DMS153 (cell line): ENCODE measurements at regions not wholly inside any gene's neighbourhood (a gene's known extent, or its start where the extent isn't known, plus 50 kb on each side); places are given as distances from the start of the nearest gene placed in this dataset.

Experiments
- DNase-seq: peaks from one replicate; lab custom pipeline; 2025; lab: John Stamatoyannopoulos, UW

DNA sequence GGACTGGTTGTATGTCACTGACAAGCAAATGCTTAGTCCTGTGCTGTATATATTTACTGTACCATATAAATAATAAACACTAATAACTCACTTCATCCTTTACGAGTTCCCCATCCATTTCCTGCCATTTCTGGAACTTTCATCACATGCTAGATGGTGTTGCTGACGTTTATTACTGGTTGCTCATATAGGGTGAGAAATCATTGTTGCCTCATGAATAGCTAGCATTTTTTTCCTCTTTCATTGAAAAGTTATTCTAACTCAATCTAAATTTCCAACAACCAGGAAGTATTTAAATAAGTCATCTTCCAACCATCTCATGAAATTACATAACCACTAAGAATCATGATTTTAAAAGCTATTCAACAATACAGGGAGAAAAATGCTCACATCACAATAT lies 88.6 kb upstream of the RCN1 start:
- no peak for DNase-seq

- DNase-seq, result no peak
These were observed 92.9 kb upstream of the RCN1 start for GRCh38 chr11:31997955-31998354.

GRCh38 chr11:31996159-31996881 lies 94.6 kb upstream of the RCN1 start:
- DNase-seq, result no peak

DNA sequence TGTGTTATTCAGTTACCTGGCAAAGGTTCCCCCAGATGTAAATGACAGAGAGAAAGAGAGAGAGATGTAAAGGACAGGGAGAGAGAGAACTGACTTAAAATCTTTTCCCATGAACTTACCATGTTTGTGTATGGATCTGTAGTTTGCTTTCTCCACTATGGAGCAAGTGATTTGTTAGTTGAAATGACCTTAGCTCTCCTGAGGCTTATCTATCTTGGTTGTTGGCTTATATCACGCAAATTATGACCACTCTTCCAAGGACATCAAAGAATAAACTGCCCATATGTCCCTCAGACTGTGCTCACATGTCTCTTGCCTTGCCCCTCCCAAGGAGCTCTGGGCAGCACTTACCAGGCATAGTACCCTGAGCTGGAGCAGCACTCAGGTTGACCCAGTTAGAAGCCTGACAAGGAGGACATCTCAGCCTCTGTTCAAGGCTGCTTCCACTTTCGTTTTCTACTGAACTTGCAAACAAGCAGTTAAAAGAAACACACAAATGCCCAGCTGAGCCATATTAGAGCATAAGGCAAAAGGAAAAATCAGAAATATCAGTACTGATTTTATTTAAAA lies 95.3 kb upstream of the RCN1 start:
- no peak for DNase-seq

DNA sequence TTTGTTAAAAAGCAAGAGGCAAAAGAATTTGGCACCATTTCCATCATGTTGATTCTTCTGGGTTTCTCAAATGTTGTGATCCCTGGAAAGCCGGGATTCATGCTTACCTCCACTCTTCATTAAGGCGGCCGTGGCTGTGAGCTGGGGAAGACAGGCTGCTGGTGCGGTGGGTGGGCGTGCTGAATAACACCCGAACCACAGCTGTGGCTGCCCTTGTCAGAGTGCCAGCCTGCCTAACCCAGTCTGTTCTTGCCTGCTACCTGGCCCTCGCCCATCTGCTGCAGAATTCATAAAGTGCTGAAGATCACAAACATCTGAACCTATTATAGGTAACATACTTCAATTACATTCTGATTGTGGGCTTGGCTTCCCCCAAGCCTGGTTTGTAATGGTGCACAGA lies 95.8 kb upstream of the RCN1 start:
- DNase-seq, result no peak

DNA sequence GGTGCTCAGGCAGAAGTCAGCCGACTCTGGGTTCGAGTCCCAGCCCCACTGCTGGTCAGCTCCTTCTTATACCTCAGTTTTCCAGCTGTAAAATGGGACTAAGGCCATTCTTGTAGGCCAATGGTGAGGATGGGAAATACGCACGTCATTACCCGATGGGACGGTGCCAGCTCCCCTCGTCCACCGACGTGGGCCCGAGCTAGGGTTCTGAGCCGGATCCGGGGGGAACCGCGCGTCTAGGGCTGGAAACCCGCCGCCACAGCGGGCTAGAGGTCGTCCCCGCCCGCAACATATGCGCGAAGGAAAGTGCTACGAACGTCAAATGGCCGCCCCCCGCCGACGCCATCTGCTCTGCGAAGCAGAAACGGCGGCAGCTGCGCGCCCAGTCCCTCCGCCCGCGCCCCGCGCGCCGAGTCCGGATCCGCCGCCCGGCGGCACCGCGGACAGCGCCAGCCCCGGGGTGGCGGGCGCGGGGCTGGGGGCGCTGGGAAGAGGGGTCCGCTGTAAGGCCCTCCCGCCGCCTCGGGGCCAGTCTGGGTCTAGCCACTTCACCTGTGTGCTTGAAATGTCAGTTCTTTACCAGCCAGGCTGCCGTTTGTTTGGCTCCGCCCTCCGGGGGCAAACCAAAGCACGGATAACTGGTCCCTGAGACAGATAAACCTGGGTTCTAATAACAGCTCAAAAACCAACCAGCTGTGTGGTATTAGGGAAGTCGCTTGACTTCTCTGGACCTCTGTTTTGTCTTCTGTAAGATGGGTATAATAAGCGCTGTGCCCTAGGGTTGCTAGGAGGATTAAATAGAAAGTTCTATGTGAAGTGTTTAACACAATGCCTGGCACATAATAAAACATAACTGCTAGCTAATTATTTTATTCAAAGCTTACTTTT lies 103.5 kb upstream of the RCN1 start:
- no peak for DNase-seq

DNA sequence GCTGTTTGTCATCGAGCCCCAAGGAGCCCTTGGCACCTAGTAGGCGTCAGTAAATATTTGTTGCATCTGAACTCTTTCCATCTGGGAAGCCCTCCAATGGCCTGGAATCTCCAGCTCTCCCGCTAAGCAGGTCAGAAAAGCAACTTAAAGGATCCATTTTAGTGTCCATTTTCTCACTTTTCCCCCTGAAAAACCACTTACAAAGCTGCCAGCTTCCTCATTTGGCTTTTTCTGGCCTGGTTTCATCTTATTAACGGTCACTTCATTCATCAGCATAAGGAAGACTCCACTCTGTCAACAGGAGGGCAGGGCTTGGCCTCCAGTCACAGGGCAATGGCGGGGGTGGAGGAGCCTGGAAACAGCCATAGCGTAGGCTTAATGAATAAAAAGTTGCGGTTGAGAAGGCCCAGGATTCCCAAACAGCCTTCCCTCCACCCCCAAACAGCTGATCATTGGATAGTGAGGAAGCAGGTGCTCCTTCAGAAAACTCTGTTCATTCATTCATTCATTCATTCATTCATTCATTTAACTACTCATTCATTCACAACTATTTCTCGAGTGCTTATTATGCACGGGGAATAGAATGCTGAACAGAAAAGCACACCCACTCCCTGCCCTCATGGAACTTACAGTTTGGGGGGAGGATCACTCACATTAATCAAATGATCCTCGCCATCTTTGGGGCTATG lies 104.5 kb upstream of the RCN1 start:
- DNase-seq, result no peak

- DNase-seq, result no peak
These were observed 109.4 kb upstream of the RCN1 start for GRCh38 chr11:31981457-31981856.

GRCh38 chr11:31977343-31977742 lies 113.5 kb upstream of the RCN1 start:
- no peak for DNase-seq

- DNase-seq, result no peak
These were observed 116.3 kb upstream of the RCN1 start for GRCh38 chr11:31974366-31975136.

GRCh38 chr11:31973172-31973571 lies 117.7 kb upstream of the RCN1 start:
- DNase-seq, result no peak

DNA sequence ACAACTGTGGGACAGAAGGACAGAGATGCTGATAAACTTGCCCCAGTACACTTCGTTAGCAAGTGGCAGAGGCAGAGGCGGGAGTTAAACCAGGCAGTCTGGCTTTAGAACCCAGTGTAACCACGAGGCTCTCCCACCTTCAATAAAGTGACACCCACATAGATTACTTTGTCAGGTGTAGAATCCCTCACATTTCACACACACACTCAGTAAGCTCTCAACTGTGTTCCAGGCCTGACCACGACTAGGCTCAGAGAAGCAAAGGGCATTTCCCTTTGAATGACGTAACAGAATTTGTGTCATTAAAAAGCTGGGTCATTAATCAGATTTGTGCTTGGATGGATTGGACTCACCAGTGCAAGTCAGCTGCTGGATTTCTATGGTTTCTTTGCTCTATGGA lies 118.3 kb upstream of the RCN1 start:
- DNase-seq, result no peak

DNA sequence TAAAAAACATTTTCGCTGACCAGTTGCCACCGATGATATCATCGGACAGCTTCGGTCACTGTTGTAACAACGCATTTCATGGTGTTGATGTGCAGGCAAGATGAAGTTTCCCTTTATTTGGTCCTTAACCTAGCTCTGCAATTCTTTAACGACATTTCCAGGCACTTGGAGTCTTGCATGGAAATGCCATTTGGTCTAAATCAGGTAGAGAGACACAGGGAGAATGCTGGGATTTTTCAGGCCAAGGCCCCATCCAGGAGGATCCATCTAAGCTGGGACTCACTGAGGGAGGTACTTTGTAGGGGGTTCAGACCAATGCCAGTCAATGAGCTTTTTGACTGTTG lies 121.5 kb upstream of the RCN1 start:
- DNase-seq, result no peak

GRCh38 chr11:31968461-31969358 lies 122.2 kb upstream of the RCN1 start:
- no peak for DNase-seq

GRCh38 chr11:31967404-31968130 lies 123.3 kb upstream of the RCN1 start:
- no peak for DNase-seq

GRCh38 chr11:31966846-31967245 lies 124.0 kb upstream of the RCN1 start:
- DNase-seq, result no peak

- DNase-seq, result no peak
These were observed 126.7 kb upstream of the RCN1 start for GRCh38 chr11:31964181-31964580.

- DNase-seq, result no peak
These were observed 130.7 kb upstream of the RCN1 start for GRCh38 chr11:31960126-31960525.

DNA sequence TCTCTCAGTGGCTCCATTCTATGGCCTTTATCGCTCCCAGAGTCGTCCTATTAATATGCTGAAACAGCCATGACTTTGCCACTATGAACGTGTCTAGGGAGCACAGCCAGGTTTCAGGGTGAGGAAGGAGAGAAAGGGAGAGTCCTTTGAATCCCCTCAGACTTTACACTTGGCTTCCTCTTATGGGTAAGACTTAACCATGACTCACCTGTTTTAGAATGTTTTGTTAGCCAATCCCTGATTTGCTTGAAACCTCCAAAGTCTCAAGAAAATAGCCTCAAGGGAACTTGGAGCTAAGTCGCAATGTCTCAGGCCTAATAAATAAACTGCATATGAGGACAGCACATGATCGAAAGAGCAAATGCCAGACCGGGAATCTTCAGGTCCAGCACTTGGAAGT lies 131.2 kb upstream of the RCN1 start:
- DNase-seq, result no peak

DNA sequence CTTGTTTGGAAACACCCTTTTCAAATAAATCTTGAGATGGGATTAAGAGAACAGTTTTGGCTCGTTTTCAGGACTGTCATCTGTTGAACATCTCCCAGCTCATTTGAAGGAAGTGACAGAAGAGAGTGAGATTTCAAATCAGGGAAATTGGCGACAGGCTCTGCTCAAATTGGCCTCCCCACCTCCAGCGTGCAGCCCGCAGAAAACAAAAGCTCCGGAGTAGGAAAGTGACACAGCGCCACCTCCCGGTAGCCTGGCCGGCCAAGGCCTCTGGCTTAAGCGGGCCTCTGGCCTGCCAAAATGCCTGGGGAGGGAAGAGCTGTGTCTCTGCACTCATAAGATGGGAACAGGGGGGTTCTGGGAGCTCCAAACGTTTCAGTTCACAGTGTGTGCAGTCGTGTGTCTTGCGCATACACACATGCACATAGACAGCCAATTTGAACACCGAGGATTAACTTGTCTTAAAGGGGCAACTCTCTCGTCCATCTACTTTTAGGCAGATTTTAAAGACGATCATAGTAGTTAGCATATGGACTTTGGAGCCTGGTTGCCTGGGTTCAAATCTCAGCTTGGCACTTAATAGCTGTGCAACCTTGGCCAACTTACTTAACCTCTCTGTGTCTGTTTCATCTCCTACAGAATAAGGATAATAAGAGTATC lies 132.7 kb upstream of the RCN1 start:
- no peak for DNase-seq
